Heart left ventricle (tissue), 13 donors: ENCODE measurements at regions not wholly inside any gene's neighbourhood (a gene's known extent, or its start where the extent isn't known, plus 50 kb on each side); places are given as distances from the start of the nearest gene placed in this dataset.

Source experiments
- CTCF ChIP-seq, 12 donors: fragments of 200-600 bp; sonication (generic) in 4 of 12; IDR thresholded peaks; one replicate each; pipeline versions ENCODE4 v1.5.0 to v1.8.0; 2018 to 2022; ENCODE audit warnings: antibody characterized with exemption in 12 of 12, mild to moderate bottlenecking in 5 of 12
- POLR2A ChIP-seq, 2 donors: fragments of 450-650 bp; IDR thresholded peaks; one replicate each; pipeline ENCODE4 v1.6.1; 2017; ENCODE audit warnings: antibody characterized with exemption in 2 of 2, mild to moderate bottlenecking in 2 of 2, moderate library complexity in 2 of 2
- donor health status: ischemic (EF 13 %, LVEDD 7.1; RV severe dilation, severe dysfunction).
- donor health status: DM: no; HTN: yes; CAD: no.
- donor health status: DM: no; HTN: no; CAD: no.
- donor health status: ischemic (EF 25% LVEDD 6.9; RV normal size, moderate dysfunction).
- donor health status: ischemic (EF 25% LVEDD 5.7; RV mildly dilated, moderate dysfunction).
- donor health status: ischemic (EF 35%, LVEDD 5.7; RV mildly dilated, moderate dysfunction).
- donor health status: nonischemic (EF 11% LVEDD 7.7; RV severe dilation, severe dysfunction).
- donor health status: DM: yes; HTN: yes; CAD: no.
- donor health status: PGD.
- donor health status: ischemic (EF 29% LVEDD 5.4; RV normal size, mild dysfunction).
- donor health status: nonischemic (EF 23%, LVEDD 6.1; RV moderate dilation, normal function).

- TF ChIP-seq POLR2A (IDR thresholded peaks at IDR 0.05), result no peak
- TF ChIP-seq CTCF (IDR thresholded peaks at IDR 0.05), result no peak
Observed at GRCh38 chr2:177058747-177059146, 153.8 kb upstream of the HNRNPA3 start.
